OCI-LY1 (cell line): ENCODE measurements at regions not wholly inside any gene's neighbourhood (a gene's known extent, or its start where the extent isn't known, plus 50 kb on each side); places are given as distances from the start of the nearest gene placed in this dataset.

ENCODE experiments used
- CTCF ChIP-seq: fragments of 200-600 bp; sonication (generic), shearing (Covaris generic); IDR thresholded peaks from 2 replicates; pipeline ENCODE4 v1.5.1; 2017; ENCODE audit warnings: mild to moderate bottlenecking, antibody characterized with exemption, low read length, moderate library complexity, mixed read lengths
- EZH2 ChIP-seq: fragments of 200-600 bp; sonication (generic), shearing (Covaris generic); IDR thresholded peaks from 2 replicates; pipeline ENCODE4 v1.8.0; 2017; ENCODE audit warnings: borderline replicate concordance, mixed run types, mild to moderate bottlenecking, antibody characterized with exemption, low read length, moderate library complexity, mixed read lengths

GRCh38 chr7:120168066-120168465 is 104.9 kb upstream of the KCND2 start:
- TF ChIP-seq CTCF (no peak), EZH2 (no peak)
